Muscle layer of duodenum (tissue), 2 donors: ENCODE measurements at regions not wholly inside any gene's neighbourhood (a gene's known extent, or its start where the extent isn't known, plus 50 kb on each side); places are given as distances from the start of the nearest gene placed in this dataset.

ENCODE experiments used
- H3K27ac ChIP-seq: one replicate; pipeline ENCODE4 v1.7.0; 2013; ENCODE audit warnings: mild to moderate bottlenecking, low read length
- H3K27me3 ChIP-seq: one replicate; pipeline ENCODE4 v1.7.0; 2013; ENCODE audit warnings: low read depth, mild to moderate bottlenecking, control low read depth, low read length
- H3K36me3 ChIP-seq, 2 donors: one replicate each; pipeline ENCODE4 v1.7.0; 2013; ENCODE audit warnings: low read length in 2 of 2, control low read depth in 1 of 2, mild to moderate bottlenecking in 1 of 2; ENCODE audit not compliant: insufficient read depth in 2 of 2, control insufficient read depth in 1 of 2
- H3K4me1 ChIP-seq, 2 donors: one replicate each; pipeline ENCODE4 v1.7.0; 2013; ENCODE audit warnings: low read length in 2 of 2, mild to moderate bottlenecking in 2 of 2, control low read depth in 1 of 2, moderate library complexity in 1 of 2; ENCODE audit not compliant: insufficient read depth in 2 of 2, control insufficient read depth in 1 of 2
- H3K4me3 ChIP-seq, 2 donors: one replicate each; pipeline ENCODE4 v1.7.0; 2013; ENCODE audit warnings: low read length in 2 of 2, low read depth in 1 of 2, mild to moderate bottlenecking in 1 of 2
- H3K9me3 ChIP-seq, 2 donors: one replicate each; pipeline ENCODE4 v1.7.0; 2013; ENCODE audit warnings: low read length in 2 of 2, control low read depth in 1 of 2, mild to moderate bottlenecking in 1 of 2; ENCODE audit not compliant: control insufficient read depth in 1 of 2
- donor health status: healthy.

DNA sequence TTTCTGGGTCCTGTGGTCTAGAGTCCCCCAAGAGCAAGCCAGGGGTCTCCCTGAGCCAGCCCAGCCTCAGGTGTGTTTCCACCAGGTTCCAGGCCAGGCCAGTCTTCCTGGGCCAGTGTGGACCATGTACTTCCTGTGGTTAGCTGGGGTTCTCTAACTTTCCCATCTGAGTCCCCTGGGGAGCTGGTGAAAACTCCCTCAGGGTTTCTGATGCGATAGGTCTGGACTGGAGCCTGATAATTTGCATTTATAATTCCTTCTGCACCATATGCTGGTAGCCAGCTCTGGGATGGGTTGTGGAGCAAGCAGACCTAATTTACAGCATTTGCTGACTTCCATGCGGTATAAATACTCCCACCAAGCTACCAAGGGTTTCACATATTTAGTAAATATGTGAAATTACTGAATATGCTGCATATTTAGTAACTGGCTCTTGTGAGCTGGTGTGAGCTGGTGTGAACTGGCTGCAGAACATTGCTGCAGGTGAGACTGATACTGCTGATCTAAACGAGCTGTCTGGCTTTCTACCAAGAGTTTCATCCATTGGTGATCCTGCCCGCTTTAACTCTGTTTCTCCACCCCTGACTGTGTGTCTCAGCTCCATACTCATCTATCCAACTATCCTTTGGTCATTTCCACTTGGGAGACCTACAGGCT lies 62.6 kb downstream of the RIN2 start:
- no peaks in the 10 kb centered on the region for H3K27me3 ChIP-seq
- H3K9me3 ChIP-seq = peaks cover 0 to 5% of the 10 kb centered on the region in 2 donors
- no peak overlapping the region for H3K27ac ChIP-seq
- H3K4me1 ChIP-seq = no peaks in the 10 kb centered on the region
- H3K36me3 ChIP-seq = peaks cover 0 to 7% of the 10 kb centered on the region in 2 donors
- H3K4me3 ChIP-seq = no peak overlapping the region

GRCh38 chr20:19821606-19822005 lies 63.5 kb downstream of the RIN2 start:
- Histone ChIP-seq H3K9me3 (peaks cover 0 to 5% of the 10 kb centered on the region in 2 donors), H3K4me1 (no peaks in the 10 kb centered on the region), H3K4me3 (no peak overlapping the region), H3K27me3 (no peaks in the 10 kb centered on the region), H3K27ac (no peak overlapping the region), H3K36me3 (peaks cover 0 to 7% of the 10 kb centered on the region in 2 donors)

- no peak overlapping the region for H3K4me3 ChIP-seq
- peaks cover 0 to 5% of the 10 kb centered on the region in 2 donors for H3K9me3 ChIP-seq
- no peak overlapping the region for H3K27ac ChIP-seq
- H3K36me3 ChIP-seq = peaks cover 0 to 7% of the 10 kb centered on the region in 2 donors
- H3K4me1 ChIP-seq = no peaks in the 10 kb centered on the region
- H3K27me3 ChIP-seq = no peaks in the 10 kb centered on the region
Observed at GRCh38 chr20:19823216-19823615, 65.2 kb downstream of the RIN2 start.

- Histone ChIP-seq H3K4me1 (no peaks in the 10 kb centered on the region), H3K27me3 (no peaks in the 10 kb centered on the region), H3K27ac (no peak overlapping the region), H3K4me3 (no peak overlapping the region), H3K36me3 (peaks cover 0 to 2% of the 10 kb centered on the region in 2 donors), H3K9me3 (peaks cover 0 to 4% of the 10 kb centered on the region in 2 donors)
Observed at GRCh38 chr20:19823971-19824370, 65.9 kb downstream of the RIN2 start.

- no peaks in the 10 kb centered on the region for H3K36me3 ChIP-seq
- no peaks in the 10 kb centered on the region for H3K4me1 ChIP-seq
- no peak overlapping the region for H3K27ac ChIP-seq
- no peaks in the 10 kb centered on the region for H3K27me3 ChIP-seq
- no peaks in the 10 kb centered on the region for H3K9me3 ChIP-seq
- H3K4me3 ChIP-seq = no peak overlapping the region
Observed at GRCh38 chr20:19824861-19825260, 66.8 kb downstream of the RIN2 start.

GRCh38 chr20:19826179-19826914 lies 68.3 kb downstream of the RIN2 start:
- Histone ChIP-seq H3K27ac (no peak overlapping the region), H3K4me1 (no peaks in the 10 kb centered on the region), H3K27me3 (no peaks in the 10 kb centered on the region), H3K9me3 (no peaks in the 10 kb centered on the region), H3K36me3 (no peaks in the 10 kb centered on the region), H3K4me3 (no peak overlapping the region)

DNA sequence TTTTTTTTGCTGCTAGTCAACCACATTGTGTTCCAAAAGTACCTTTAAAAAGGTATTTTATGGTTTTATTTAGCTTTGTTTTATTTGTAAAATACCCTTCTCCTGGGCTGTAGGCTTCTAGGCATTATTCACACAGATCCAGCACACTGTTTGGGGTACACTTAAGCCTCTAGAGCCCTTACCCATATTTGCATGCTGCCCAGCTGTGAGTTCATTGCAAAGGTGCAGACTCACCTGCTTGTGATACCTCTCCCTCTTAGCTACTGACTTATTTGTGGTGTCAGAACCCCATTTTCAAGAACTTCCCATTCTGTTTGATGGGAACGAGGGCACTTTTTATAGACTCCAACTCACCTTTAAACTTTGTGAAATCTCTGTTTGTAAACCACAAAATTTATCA lies 69.8 kb downstream of the RIN2 start:
- no peaks in the 10 kb centered on the region for H3K9me3 ChIP-seq
- no peaks in the 10 kb centered on the region for H3K36me3 ChIP-seq
- no peaks in the 10 kb centered on the region for H3K27me3 ChIP-seq
- no peaks in the 10 kb centered on the region for H3K4me1 ChIP-seq
- H3K27ac ChIP-seq = no peak overlapping the region
- H3K4me3 ChIP-seq = no peak overlapping the region

DNA sequence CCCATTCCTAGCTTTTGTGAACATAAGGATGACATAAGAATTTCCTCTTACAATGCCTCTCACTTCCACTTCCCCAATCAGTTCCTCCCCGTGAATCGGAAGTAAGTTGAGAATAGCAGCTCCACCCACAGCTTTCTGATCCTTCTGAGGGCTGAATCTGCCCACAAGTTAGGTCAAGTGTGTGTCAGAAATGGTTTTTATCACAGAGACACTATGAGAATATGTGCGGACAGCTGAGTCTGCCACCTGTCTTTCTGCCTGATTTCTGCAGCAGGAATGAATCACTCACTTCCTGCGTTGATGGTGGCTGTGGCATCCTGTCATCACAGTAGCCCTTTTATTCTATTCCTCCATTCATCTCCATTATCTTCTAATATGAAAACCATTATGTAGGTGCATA lies 70.2 kb downstream of the RIN2 start:
- Histone ChIP-seq H3K9me3 (no peaks in the 10 kb centered on the region), H3K4me3 (no peak overlapping the region), H3K4me1 (no peaks in the 10 kb centered on the region), H3K27ac (no peak overlapping the region), H3K27me3 (no peaks in the 10 kb centered on the region), H3K36me3 (no peaks in the 10 kb centered on the region)

DNA sequence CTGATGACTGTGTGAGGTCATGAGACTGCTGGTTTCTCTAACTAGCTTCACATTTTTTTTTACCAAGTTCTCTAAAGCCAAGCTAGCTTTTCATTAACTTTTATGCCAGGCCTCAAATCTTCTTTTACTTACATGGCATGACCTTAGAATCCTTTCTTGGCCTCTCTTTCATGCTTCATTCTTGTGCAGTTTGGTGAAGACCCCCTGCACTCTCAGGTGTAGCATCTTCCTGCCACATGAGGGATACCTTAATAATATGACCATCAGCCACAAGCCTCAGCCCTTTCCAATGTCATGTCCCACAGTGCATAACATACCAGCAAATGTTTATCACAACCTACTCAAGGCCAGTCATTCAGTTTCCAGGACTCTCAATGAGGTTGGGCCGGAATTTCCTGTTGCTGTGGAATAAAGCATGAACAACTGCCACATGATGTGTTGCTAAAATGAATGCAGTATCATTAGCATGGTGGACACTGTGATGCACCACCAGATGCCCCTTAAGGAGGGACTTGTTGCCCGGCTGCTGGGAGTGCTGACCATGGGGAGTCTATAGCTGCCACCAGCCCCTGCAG lies 72.2 kb downstream of the RIN2 start:
- no peak overlapping the region for H3K27ac ChIP-seq
- no peaks in the 10 kb centered on the region for H3K36me3 ChIP-seq
- no peaks in the 10 kb centered on the region for H3K4me1 ChIP-seq
- no peaks in the 10 kb centered on the region for H3K9me3 ChIP-seq
- H3K4me3 ChIP-seq = no peak overlapping the region
- H3K27me3 ChIP-seq = no peaks in the 10 kb centered on the region

GRCh38 chr20:19832875-19833274 lies 74.8 kb downstream of the RIN2 start:
- Histone ChIP-seq H3K4me1 (peaks cover 0 to 8% of the 10 kb centered on the region in 2 donors), H3K27me3 (no peaks in the 10 kb centered on the region), H3K36me3 (no peaks in the 10 kb centered on the region), H3K9me3 (no peaks in the 10 kb centered on the region), H3K4me3 (no peak overlapping the region), H3K27ac (no peak overlapping the region)

DNA sequence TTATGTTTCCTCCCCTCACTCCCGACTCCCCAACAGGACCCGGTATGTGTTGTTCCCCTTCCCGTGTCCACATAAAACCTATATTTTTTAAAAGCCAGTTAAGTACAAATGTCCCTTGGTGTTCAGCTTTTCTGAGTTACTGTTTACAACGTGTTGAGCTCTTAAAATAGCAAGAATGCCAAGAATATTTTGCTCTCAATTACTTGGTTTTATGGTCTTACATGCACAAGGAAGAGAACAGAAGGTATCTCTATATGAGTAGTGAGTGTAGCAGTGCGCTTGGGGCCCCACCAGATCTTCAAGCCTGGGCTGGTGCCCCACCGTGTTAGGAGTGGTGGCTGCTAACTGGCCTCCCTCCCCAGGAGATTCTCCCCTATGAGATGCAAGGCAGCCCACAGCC lies 75.3 kb downstream of the RIN2 start:
- Histone ChIP-seq H3K4me1 (peaks cover 0 to 8% of the 10 kb centered on the region in 2 donors), H3K4me3 (no peak overlapping the region), H3K27me3 (no peaks in the 10 kb centered on the region), H3K27ac (no peak overlapping the region), H3K36me3 (no peaks in the 10 kb centered on the region), H3K9me3 (no peaks in the 10 kb centered on the region)
